HepG2 (cell line): ENCODE measurements at regions not wholly inside any gene's neighbourhood (a gene's known extent, or its start where the extent isn't known, plus 50 kb on each side); places are given as distances from the start of the nearest gene placed in this dataset.

Experiments
- ATAC-seq: fragments of 200-7000 bp; cut with Tn5 transposase; 3 replicates; pipeline ENCODE4 v1.9.1; 2020; ENCODE audit warnings: mild to moderate bottlenecking, moderate library complexity
- BruUV-seq: library from RNA; stranded (reverse); fragments of 400-500 nt; replicated peaks from 2 replicates; lab custom pipeline; 2021; lab: Mats Ljungman, UMichigan
- CTCF ChIA-PET: fragments of 300-600 bp; formaldehyde crosslinking; extraction: SDS; loops from one replicate; lab custom pipeline; 2021; ENCODE audit warnings: low total read pairs, inconsistent platforms, low intra/inter-chr PET ratio; lab: Yijun Ruan, JAX
- POLR2A ChIA-PET: fragments of 350-600 bp; sonication (Branson Sonifier 250); formaldehyde crosslinking; loops from one replicate; lab custom pipeline; 2020; ENCODE audit warnings: antibody characterized with exemption, inconsistent platforms; lab: Yijun Ruan, JAX
- DNase-seq: peaks from one replicate; pipeline ENCODE4 v3.0.0-alpha.2; 2015; ENCODE audit warnings: low spot score
- FAIRE-seq: peaks from 3 replicates; lab custom pipeline; 2011; peaks lifted over from hg19 to GRCh38; lab: Jason Lieb, UNC
- H2AFZ ChIP-seq: one replicate; pipeline ENCODE4 v1.6.1; 2011; ENCODE audit warnings: low read length, inconsistent platforms
- H3K27ac ChIP-seq: fragments of 300-600 bp; 3 replicates; pipeline ENCODE4 v1.8.0; 2011; ENCODE audit warnings: mixed run types, mild to moderate bottlenecking, mixed read lengths, low read length, inconsistent platforms; ENCODE audit not compliant: insufficient read depth; ENCODE audit errors: extremely low read length
- H3K27me3 ChIP-seq, 2 experiments: fragments of 200-600 bp in 1 of 2; 2 replicates in 1 of 2; 3 replicates in 1 of 2; pipeline versions ENCODE4 v1.6.0 to v1.8.0; 2011; ENCODE audit warnings: low read length in 2 of 2, mild to moderate bottlenecking in 2 of 2, moderate library complexity in 2 of 2, inconsistent platforms in 1 of 2; ENCODE audit not compliant: insufficient read depth in 2 of 2, control insufficient read depth in 1 of 2
- H3K36me3 ChIP-seq, 2 experiments: fragments of 200-600 bp in 1 of 2; replicated peaks in 1 of 2; 2 replicates in 1 of 2; 3 replicates in 1 of 2; pipeline versions ENCODE4 v1.5.1 to v1.8.0; 2011; ENCODE audit warnings: low read length in 2 of 2, inconsistent platforms in 1 of 2; ENCODE audit not compliant: insufficient read depth in 2 of 2, control insufficient read depth in 1 of 2
- H3K4me1 ChIP-seq: 2 replicates; pipeline ENCODE4 v1.5.1; 2012; ENCODE audit warnings: low read length, inconsistent platforms; ENCODE audit not compliant: insufficient read depth
- H3K4me2 ChIP-seq: 2 replicates; pipeline ENCODE4 v1.6.0; 2011; ENCODE audit warnings: low read depth, low read length, inconsistent platforms
- H3K4me3 ChIP-seq, 3 experiments: fragments of 200-600 bp in 1 of 3; sonication (generic), shearing (Covaris generic) in 1 of 3; replicated peaks in 1 of 3; 2 replicates each; pipeline ENCODE4 v1.5.1; 2011 to 2016; ENCODE audit warnings: low read length in 3 of 3, inconsistent platforms in 2 of 3, low read depth in 2 of 3, mild to moderate bottlenecking in 2 of 3, control low read depth in 1 of 3, mixed read lengths in 1 of 3; ENCODE audit not compliant: insufficient read depth in 1 of 3
- H3K79me2 ChIP-seq: one replicate; pipeline ENCODE4 v1.6.1; 2011; ENCODE audit warnings: low read length, inconsistent platforms; ENCODE audit not compliant: insufficient read depth
- H3K9ac ChIP-seq: 2 replicates; pipeline ENCODE4 v1.6.0; 2011; ENCODE audit warnings: mild to moderate bottlenecking, low read depth, low read length, inconsistent platforms; ENCODE audit not compliant: insufficient read depth
- H3K9me3 ChIP-seq: 2 replicates; pipeline ENCODE4 v1.5.1; 2012; ENCODE audit warnings: mild to moderate bottlenecking, low read length
- H4K20me1 ChIP-seq: 2 replicates; pipeline ENCODE4 v1.6.0; 2011; ENCODE audit warnings: inconsistent platforms, mild to moderate bottlenecking, low read length, moderate library complexity; ENCODE audit not compliant: insufficient read depth
- AGO1 ChIP-seq: fragments of 200-400 bp; formaldehyde crosslinking; IDR thresholded peaks from 2 replicates; pipeline ENCODE4 v1.6.1; 2017; ENCODE audit warnings: mild to moderate bottlenecking, low read depth, low read length, moderate library complexity; ENCODE audit not compliant: poor library complexity, severe bottlenecking
- ATF2 ChIP-seq: sonication (generic); formaldehyde crosslinking; IDR thresholded peaks from 2 replicates; pipeline ENCODE4 v1.4.0; 2020; ENCODE audit warnings: missing genetic modification reagents
- ATF7-NPFF ChIP-seq: sonication (generic); formaldehyde crosslinking; IDR thresholded peaks from 2 replicates; pipeline ENCODE4 v1.8.1; 2023; ENCODE audit warnings: mild to moderate bottlenecking, low read depth, missing genetic modification reagents, moderate library complexity
- HNF4G ChIP-seq, 2 experiments: sonication (generic) in 1 of 2; formaldehyde crosslinking in 1 of 2; IDR thresholded peaks; 2 replicates each; pipeline versions ENCODE4 v1.4.0 to v1.6.1; 2011 to 2020; ENCODE audit warnings: borderline replicate concordance in 2 of 2, low read depth in 2 of 2, mild to moderate bottlenecking in 2 of 2, low read length in 1 of 2, missing genetic modification reagents in 1 of 2, moderate library complexity in 1 of 2
- MTA1 ChIP-seq: sonication (generic); formaldehyde crosslinking; IDR thresholded peaks from 2 replicates; pipeline ENCODE4 v1.4.0; 2020; ENCODE audit warnings: missing genetic modification reagents, mild to moderate bottlenecking, borderline replicate concordance
- PHB2 ChIP-seq: fragments of 450-650 bp; IDR thresholded peaks from 2 replicates; pipeline ENCODE4 v1.6.1; 2018; ENCODE audit not compliant: partially characterized antibody
- PRDM4 ChIP-seq: sonication (generic); formaldehyde crosslinking; IDR thresholded peaks from 2 replicates; pipeline ENCODE4 v1.9.0; 2021; ENCODE audit warnings: missing genetic modification reagents, borderline replicate concordance
- SMAD3 ChIP-seq: sonication (generic); formaldehyde crosslinking; IDR thresholded peaks from 2 replicates; pipeline ENCODE4 v1.4.0; 2020; ENCODE audit warnings: missing genetic modification reagents
- ZNF205 ChIP-seq: IDR thresholded peaks from 2 replicates; pipeline ENCODE4 v1.6.1; 2018; ENCODE audit warnings: missing biosample characterization, missing genetic modification reagents
- ZNF296 ChIP-seq: sonication (generic); formaldehyde crosslinking; conservative IDR thresholded peaks from 2 replicates; pipeline ENCODE4 v1.5.0; 2020; ENCODE audit warnings: mild to moderate bottlenecking, missing genetic modification reagents
- ZNF30 ChIP-seq: sonication (generic); formaldehyde crosslinking; IDR thresholded peaks from 2 replicates; pipeline ENCODE4 v1.5.0; 2020; ENCODE audit warnings: mild to moderate bottlenecking, missing genetic modification reagents
- ZNF605 ChIP-seq: sonication (generic); formaldehyde crosslinking; IDR thresholded peaks from 2 replicates; pipeline ENCODE4 v1.8.0; 2022; ENCODE audit warnings: mild to moderate bottlenecking, missing genetic modification reagents
- ZNF639 ChIP-seq: conservative IDR thresholded peaks from 2 replicates; pipeline ENCODE4 v1.6.1; 2018; ENCODE audit warnings: missing genetic modification reagents
- WGBS: methylation state at CpG from one replicate; pipeline ENCODE4 v1.1.6; 2017; ENCODE audit warnings: low lambda C conversion rate; 5-methylcytosine and 5-hydroxymethylcytosine counted together
- in situ Hi-C: cut with HindIII; loops from 2 replicates; pipeline ENCODE4 v1.10.0; 2017; ENCODE audit warnings: low pct_unique_long_range_greater_than_20kb; ENCODE audit not compliant: extremely low pct_ligation_motif_present
- intact Hi-C: fragments of 100-400 bp; cut with micrococcal nuclease; formaldehyde crosslinking; loops from one replicate; pipeline ENCODE4 v1.10.0; 2022; ENCODE audit not compliant: unreplicated experiment

- ATAC-seq: no peak
- in situ Hi-C loops: no loop called here
- H3K79me2 ChIP-seq: no peaks in the 10 kb centered on the region
- DNase-seq: no peak
- BruUV-seq: no TSS peak
- peaks cover 1 to 14% of the 10 kb centered on the region in 2 experiments; a peak in 2 of 5 replicates for H3K27me3 ChIP-seq
- no peaks in the 10 kb centered on the region for H3K36me3 ChIP-seq
- intact Hi-C loops: no loop called here
- no peaks in the 10 kb centered on the region for H4K20me1 ChIP-seq
- no peak overlapping the region for H3K4me2 ChIP-seq
- 45% methylated on average over 6 of the region's 6 CpGs for WGBS
- FAIRE-seq: no peak
- no peaks in the 10 kb centered on the region for H3K4me1 ChIP-seq
- no peak for TF ChIP-seq SMAD3 (CRISPR knock-in tag)
- TF ChIP-seq ZNF605 (CRISPR knock-in tag): no peak
- no peak for TF ChIP-seq AGO1
- no peak for TF ChIP-seq HNF4G (IDR thresholded peaks at IDR 0.05; ENCODE audit: borderline replicate concordance, low read depth, low read length)
- TF ChIP-seq HNF4G (CRISPR knock-in tag; IDR thresholded peaks at IDR 0.05; ENCODE audit: borderline replicate concordance, low read depth): no peak
- TF ChIP-seq ATF7-NPFF: no peak
- ChIA-PET POLR2A (no interaction called here), CTCF (no interaction called here)
- H2AFZ ChIP-seq: no peak overlapping the region
- no peak overlapping the region for H3K4me3 ChIP-seq
- no peaks in the 10 kb centered on the region for H3K9me3 ChIP-seq
- no peak overlapping the region for H3K27ac ChIP-seq
- no peak overlapping the region for H3K9ac ChIP-seq
Observed at GRCh38 chr13:110073982-110074381, 233.0 kb downstream of the COL4A1 start.

DNA sequence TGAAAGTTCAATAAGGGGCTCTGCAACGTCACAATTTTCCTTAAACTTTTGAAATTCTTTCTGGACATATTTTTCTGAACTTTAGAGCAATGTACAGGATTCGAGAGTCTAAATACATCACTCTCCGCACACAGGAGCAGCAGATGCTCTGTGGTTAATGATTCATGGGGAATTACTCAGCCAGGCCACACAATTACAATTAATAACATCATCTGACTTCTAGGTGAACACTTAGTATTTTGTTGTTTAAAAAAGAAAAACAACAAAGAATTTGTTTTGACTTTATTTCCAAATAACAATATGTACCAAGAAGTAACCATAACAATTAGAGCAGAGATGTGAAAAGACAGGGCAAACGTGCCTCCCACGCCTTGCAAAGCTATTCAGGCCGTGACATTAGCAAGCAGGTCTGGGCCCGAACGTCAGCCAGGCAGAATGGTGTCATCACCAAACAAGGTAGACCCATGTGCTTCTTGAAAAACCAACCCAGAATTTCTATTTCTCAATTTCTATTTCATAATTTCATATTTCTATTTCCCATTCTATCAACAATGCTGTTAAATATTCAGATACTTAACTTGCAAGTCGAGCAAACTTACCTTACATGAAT is 236.3 kb downstream of the COL4A1 start:
- BruUV-seq: no TSS peak
- CTCF ChIA-PET: no interaction called here
- no peak overlapping the region for H3K4me2 ChIP-seq
- TF ChIP-seq ZNF30 (CRISPR knock-in tag) (no peak), ZNF296 (CRISPR knock-in tag) (no peak), ATF2 (CRISPR knock-in tag) (no peak), ZNF639 (CRISPR knock-in tag) (no peak), MTA1 (no peak), PHB2 (no peak), ZNF205 (CRISPR knock-in tag) (no peak), PRDM4 (CRISPR knock-in tag) (no peak)

More for the DNA sequence above, 236.3 kb downstream of the COL4A1 start:
- H3K9me3 ChIP-seq: no peaks in the 10 kb centered on the region
- no peak overlapping the region for H2AFZ ChIP-seq
- in situ Hi-C loops: no loop called here
- H3K4me1 ChIP-seq: no peaks in the 10 kb centered on the region
- H3K4me3 ChIP-seq: no peak overlapping the region
- POLR2A ChIA-PET: no interaction called here
- ATAC-seq (no peak), FAIRE-seq (no peak), DNase-seq (no peak)
- H3K27me3 ChIP-seq: peaks cover 1 to 14% of the 10 kb centered on the region in 2 experiments; a peak in 2 of 5 replicates
- H3K36me3 ChIP-seq: no peaks in the 10 kb centered on the region
- H4K20me1 ChIP-seq: no peaks in the 10 kb centered on the region
- intact Hi-C loops: no loop called here
- no peak overlapping the region for H3K27ac ChIP-seq
- no peaks in the 10 kb centered on the region for H3K79me2 ChIP-seq
- H3K9ac ChIP-seq: no peak overlapping the region
- WGBS: 21% methylated on average over 9 of the region's 9 CpGs
